Left renal cortex interstitium (tissue), 4 donors: ENCODE measurements at regions not wholly inside any gene's neighbourhood (a gene's known extent, or its start where the extent isn't known, plus 50 kb on each side); places are given as distances from the start of the nearest gene placed in this dataset.
"Not testable (repeated sequence)": the region's sequence is repeated elsewhere in the genome, so short reads cannot be mapped to it uniquely, and the experiment has no call there.

Experiments
- DNase-seq, 4 donors: peaks; one replicate each; pipeline ENCODE4 v3.0.0-alpha.2; 2013; ENCODE audit warnings: low read depth in 4 of 4, low spot score in 2 of 4, missing footprints in 1 of 4

DNA sequence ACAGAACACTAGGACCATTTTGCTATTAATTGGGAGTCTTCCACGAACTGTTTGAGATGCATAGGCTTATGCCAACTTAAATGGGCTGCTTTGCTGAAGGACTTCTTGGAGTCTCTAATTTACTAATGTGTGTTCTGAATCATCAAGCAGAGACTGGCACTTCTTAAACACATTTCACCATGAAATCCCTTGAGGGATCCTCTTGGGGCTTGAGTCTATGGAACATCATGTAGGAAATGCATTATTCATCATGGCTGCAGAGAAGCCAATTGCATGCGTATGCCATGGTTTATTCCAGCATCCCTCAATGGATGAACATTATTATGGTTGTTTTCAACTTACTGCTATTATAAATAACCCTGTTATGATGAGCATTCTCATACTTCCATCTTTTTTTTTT is 73.4 kb downstream of the FGD2 start:
- no peak for DNase-seq

DNA sequence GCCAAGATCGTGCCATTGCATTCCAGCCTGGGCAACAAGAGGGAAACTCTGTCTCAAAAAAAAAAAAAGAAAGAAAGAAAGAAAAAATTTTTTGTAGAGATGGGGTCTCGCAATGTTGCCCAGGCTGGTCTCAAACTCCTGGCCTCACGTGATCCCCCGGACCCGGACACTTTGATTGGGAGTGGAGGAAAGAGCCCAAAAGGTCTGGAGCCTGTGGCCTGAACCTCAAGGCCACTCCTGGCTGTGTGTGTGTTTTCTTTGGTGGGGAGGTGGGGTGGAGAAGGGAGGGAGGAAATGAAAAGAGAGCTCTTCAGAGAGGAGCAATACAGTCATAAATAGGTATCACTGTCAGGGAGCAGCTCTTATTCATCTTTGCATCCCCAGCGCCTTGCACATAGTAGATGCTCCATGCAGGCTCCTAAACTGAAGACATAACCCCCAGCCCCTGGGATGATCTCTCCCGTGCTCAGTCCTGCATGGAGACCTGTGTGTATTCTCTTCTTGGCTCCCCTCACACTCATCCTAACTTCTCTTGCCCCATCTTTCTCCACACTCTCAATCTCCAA is 75.7 kb downstream of the FGD2 start:
- no peak for DNase-seq

DNA sequence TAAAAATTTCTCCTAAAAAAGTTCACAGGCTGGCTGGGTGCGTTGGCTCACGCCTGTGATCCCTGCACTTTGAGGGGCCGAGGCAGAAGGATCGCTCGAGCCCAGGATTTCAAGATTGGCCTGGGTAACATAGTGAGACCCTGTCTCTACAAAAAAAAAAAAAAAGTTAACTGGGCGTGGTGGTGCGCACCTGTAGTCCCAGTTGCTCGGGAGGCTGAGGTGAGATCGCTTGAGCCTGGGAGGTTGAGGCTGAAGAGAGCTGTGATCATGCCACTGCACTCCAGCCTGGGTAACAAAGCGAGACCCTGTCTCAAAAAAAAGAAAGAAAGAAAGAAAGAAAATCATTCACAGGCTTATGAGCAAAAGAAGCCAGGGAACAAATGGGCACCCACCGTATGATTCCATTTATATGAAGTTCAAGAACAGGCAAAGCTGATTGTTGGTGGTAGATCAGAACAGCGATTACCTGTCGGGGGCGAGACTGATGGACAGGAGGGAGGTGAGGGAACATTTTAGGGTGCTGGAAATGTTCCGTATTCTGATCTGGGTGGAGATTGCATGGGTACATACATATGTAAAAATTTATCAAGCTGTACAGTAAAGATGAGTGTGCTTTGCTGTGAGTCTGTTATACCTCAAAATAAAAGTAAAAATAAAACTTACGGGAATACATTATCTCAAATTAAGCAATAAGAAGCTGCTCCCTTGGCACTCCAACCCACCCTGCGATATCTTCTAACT is 77.1 kb downstream of the FGD2 start:
- no peak for DNase-seq

DNA sequence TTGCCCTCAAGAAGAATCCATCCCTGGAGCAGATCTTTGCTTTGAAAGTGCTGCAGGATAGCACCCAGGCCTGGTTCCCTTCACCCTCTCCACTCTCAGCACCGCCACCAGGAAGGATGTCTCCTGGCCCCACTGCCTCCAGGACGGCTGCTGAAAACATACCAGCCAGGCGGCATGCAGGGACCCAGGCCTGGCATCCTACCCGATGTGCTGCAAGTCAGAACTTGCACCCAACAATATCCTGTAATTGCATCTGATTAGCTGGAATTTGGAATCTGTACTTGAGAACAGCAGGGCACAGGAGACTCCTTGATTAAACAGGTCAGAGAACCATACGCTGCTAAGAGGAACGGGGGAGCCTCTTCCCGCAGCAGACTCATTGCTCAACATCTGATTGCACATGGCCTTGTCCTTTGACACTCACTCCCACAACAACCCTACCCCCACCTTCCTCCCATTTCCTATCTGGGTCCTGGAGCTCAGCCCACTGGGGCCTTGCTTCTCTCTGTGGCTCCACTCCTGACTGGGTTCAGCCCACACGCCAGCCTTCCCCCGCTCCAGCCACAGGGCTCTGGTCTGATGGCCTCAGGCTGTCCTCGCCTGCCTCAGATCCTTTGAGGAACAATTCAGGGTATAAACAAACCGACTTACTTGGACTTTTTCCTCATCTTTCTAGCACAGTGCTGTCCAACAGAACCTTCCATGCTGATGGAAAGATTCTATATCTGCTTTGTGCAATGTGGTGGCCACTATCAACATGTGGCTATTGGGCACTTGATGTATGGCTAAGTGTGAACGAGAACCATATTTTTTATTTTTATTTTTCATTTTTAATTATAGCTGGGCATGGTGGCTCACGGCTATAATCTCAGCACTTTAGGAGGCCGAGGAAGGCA is 78.0 kb downstream of the FGD2 start:
- DNase-seq, result no peak

DNA sequence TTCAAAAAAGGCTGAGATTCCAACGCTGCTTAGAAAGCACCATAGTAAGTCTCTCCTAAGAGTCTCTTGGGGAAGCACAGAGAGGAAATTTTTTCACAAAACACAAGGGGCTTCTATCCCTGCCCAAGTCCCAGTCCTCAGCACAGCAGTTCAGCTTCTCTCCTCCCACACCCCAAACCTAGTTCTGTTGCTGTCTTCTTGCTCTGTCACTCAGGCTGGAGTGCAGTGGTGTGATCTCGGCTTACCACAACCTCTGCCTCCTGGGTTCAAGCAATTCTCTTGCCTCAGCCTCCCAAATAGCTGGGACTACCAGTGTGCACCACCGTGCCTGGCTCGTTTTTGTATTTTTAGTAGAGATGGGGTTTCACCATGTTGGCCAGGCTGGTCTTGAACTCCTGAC is 79.2 kb downstream of the FGD2 start:
- DNase-seq, result not testable (repeated sequence)

DNA sequence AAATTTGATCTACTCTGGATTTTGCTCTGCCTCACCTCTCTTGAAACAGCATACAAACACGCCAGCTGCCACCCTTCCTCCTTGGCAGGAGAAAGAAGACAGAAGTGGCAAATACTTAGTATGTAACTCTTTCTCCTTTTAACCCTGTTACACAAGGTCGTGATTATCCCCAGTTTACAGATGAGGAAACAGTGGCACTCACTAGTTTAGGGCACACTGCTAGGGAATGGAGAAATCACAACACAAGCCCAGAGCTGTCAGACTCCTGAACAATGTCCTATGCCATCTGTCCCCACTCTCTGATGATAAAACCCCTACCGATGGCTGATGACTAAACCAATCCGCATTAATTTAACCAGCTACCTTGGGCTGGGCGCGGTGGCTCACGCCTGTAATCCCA is 79.7 kb downstream of the FGD2 start:
- no peak for DNase-seq

DNA sequence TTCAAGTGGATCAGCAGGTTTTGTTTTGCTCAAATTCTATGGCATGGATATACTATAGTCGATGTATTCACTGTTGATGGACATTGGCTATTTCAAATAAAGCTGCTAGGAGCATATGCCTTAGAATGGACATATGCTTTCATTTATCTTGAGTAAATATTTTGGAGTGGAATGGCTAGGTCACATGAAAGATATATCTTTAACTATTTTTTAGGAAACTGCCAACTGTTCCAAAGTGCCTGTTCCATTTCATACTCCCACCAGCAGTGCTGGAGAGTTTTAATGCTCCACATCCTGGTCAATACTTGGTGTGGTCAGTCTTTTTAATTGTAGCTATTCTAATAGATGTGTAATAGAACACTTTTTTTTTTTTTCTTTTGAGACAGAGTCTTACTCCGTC is 81.1 kb upstream of the PIM1 start:
- no peak for DNase-seq

DNA sequence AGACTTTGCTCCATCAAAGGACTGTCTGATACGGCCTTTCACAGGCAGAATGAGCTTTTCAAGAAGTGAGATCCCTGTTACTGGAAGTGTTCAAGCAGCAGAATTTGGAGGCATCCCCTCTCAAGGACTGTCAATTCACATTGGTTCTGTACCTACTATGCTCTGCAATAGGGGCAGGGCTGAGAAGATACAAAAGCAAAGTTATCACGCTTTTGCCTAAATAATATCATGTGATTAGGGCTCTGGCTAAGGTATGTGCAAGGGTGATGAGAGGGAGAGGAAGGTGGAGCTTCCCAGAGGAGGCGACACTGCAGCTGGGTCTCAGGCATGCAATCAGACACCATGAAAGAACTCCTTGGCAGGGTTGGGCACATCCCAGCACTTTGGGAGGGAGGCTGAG is 80.2 kb upstream of the PIM1 start:
- no peak for DNase-seq

DNA sequence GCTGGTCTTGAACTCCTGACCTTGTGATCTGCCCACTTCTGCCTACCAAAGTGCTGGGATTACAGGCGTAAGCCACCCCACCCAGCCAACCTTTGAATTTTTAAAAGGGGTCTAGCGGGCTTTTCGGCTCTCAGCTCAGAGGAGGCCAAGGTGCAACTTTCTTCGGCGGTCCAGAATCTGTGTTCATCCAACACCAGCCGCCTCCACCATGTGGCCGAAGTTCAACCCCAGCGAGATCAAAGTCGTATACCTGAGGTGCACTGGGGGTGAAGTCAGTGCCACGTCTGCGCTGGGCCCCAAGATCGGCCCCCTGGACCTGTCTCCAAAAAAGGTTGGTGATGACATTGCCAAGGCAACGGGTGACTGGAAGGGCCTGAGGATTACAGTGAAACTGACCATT is 78.8 kb upstream of the PIM1 start:
- not testable (repeated sequence) for DNase-seq

DNA sequence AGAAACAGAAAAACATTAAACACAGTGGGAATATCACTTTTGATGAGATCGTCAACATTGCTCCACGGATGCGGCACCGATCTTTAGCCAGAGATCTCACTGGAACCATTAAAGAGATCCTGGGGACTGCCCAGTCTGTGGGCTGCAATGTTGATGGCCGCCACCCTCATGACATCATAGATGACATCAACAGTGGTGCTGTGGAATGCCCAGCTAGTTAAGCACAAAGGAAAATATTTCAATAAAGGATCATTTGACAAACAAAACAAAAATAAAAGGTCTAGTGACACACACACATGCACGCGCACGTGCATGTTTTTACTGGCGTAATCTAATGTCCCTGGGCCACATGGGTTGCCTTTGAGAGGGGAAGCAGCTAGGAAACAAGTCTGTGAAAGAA is 78.4 kb upstream of the PIM1 start:
- not testable (repeated sequence) for DNase-seq

DNA sequence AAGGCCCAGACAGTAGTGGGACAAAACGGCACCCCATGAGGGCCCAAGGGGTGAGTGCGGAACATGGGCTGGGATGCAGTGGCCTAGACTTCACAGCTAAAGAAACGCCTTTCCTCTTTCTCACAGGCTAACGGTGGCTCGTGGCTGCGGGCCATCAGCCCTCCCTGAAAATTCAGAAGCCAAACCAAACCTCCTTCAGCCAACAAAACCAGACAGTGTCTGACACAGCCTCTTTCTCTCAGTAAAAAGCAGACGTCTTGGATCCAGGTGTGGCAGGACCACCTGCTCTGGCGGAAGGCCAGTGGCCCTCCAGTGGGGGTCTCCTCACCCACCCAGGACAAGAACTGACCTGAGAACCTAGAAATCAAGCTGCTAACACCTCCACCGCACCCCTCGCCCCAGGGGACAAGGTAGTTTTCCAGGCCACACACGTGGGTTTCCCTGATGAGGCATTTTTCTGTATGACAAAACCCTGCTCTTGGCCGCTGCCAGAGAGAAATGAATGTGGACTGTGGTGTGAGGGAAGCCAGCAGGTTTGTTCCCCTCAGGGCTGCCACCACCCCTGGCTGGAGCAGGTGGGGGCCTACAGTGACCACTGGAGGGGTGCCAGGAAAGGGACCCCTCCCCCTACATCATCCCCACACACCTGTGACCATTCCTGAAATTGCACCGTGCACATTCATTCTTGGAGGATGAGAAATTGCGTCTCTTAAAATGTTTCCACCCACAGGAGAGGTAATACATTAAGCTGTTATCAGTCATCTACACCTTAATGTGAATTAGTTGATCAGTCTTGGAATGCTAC is 76.8 kb upstream of the PIM1 start:
- no peak for DNase-seq

DNA sequence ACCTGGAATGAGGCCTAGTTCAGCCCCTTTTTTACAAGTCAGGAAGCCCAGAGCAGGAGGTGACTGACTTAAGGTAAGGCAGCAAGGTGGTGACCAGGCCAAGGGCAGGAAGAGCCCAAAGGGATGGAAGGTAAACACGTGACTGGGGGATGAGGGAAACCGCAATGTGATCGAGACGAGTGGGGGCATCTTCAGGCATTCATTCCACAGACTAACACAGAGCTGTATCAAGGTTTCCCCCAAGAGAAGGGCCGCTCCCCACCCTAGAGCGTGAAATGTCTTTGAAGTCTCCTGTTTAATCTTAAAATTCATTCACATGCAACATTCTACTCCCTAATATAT is 76.3 kb upstream of the PIM1 start:
- DNase-seq, result no peak

DNA sequence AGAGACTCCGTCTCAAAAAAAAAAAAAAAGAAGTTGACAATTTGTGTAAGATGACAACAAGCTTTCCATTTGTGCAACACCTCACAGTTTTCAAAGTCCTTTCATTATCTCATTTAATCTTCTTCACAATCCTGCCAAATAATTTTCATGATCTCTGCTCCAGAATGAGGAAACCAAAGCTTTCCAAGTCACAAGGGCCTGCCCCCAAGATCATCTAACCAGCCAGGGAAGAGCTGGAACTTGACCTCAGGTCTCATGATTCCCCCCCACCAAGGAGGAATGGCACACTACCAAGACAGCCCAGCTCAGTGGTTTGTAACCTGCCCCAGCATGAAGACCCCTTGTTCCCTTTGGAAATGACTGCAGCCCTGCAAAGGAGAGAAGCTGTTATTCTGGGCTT is 74.0 kb upstream of the PIM1 start:
- no peak for DNase-seq

DNA sequence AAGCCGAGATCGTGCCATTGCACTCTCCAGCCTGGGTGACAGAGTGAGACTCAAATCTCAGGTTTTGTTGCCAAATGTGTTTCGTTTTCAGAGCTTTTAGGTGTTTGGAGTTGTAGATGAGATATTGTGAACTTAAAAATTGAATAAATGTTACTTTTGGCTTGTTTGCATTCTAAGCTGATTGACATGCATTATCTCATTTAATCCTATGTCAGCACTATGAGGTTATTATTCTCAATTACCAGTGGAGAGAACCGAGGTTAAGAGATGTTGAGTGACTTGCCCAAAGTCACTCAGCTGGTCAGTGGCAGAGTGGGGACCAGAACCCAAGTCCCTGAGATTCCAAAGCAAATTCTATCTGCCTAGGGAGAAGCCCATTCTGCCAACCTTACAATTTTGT is 72.6 kb upstream of the PIM1 start:
- DNase-seq, result no peak

DNA sequence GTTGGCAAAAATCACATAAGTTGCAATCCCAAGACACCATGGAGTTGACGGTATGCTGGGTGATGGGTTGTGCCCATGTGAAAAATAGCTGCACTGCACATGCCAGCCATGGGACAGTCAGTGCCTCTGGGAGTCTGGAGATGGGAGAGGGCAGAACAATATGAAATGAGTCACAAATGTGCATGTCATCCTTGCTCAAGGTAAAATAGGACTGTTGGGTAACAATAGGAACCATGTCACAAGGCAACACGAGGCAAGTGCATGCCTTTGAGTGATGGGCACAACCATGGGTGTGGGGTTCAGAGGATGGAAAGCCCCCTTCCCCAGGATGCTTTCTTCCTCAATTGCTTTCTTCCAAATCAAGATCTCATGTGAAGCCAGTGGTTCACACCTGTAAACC is 70.5 kb upstream of the PIM1 start:
- no peak for DNase-seq

DNA sequence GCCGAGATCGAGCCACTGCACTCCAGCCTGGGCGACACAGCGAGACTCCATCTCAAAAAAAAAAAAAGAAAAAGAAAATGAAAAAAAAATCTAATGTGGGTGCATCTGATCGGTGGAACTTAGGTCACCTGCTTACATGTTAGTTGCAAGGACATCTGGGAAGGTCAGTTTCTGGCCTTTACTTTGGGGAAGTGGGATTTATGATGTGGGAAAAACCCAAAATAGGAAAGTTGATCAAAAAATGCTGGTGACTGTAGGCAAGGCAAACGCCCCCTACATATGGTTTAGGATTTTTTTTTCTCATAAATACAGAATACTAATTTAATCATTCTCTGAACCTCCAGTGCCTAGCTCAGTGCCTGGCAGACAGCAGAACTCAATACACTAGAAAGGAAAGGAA is 69.2 kb upstream of the PIM1 start:
- DNase-seq, result no peak

DNA sequence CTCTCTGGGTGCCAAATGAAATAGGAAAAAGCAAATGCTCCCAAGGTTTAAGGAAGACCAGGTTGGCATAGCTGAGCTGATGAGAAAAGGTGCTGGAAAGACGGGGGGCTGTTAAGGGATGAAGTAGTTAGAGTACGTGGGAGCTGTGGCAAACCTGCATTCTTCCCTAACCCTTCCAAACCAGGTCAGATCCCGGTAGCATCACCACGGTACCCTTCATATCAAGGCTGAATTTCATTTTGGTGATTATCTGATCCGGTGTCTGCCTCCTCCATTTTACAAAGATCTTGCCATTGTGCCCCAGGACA is 68.0 kb upstream of the PIM1 start:
- no peak for DNase-seq

DNA sequence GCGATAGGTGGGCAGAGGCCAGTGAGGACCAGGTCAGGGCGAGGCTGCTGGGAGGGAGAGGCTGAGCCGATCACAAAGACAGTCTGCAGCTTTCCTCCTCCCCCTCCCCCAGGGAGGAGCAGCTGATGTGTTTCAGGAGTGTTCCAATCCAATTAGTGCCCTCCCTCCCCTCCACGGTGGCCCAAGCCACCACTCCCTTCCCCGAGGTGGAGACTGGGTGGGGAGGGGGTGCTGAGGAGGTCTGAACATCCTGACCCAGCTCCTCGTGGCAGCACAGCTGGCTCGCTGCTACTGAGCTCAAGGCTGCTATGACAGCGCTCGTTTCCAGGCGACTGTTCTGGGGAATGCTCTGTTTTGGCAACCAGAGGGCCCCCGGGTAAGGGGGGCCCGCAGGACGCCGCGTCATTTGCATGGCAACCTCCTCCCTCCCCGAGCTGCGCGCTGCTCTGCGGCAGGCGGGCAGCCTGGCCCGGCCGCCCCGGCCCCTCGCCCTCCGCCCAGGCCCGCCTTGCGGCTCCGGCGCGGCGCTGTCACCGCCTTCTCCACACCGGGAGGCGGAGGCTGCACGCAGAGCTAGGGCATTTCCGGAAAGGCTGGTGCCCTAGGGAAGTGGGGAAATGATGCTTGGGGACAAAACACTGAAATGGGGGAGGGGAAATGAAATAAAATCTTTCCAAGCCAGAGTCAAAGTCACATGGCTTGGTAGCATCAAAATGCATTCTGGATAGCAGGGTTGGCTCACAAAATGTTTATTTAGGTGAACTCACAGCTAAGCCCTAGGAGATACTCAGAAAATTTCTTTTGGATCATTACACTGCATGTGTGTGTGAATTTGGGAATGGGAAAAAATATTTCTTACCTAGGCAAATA is 67.4 kb upstream of the PIM1 start:
- DNase-seq, result peak; percentile 77 to 86 (median 80)

DNA sequence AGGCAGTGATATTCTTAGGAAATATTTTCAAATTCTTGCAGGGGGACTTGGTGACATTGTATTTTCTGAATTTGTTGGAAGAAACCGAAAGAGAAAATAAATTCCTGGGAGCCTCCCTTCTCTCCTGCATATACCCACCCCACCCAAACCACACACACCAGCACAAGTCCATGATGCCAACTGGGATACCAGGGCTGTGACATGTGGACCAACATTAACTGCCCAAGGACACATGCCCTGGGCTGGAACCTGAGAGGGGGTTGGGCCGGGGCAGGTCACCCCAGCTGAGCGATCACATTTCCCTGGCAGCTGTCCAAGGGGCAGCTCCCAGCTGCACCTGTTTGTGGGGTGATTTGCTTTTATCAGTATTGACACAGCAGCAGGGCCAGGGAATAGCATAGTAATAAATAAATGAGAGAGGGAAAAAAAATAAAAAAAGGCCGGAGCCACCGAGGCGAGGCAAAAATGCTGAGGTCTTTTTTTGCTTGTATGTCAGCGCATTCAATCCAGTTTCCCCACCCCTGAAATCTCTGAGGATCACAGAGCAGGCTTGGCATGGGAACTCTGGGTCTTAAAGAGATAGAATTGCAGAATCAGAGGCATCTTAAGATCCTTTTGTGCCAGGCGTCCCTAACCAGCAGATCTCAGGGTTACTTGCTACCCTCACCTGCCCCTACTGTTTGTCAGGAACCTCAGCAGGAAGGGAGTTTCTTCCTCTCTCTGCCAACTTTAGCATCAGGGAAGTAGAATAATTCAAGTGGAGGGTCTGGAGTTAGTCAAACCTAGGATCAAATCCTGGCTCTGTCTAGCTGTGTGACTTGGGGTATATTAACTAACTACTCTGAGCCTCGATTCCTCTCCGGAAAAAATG is 66.5 kb upstream of the PIM1 start:
- peak in 3 of 4 donors; percentile 51 to 56 (median 54) for DNase-seq
